Body of pancreas (tissue), 4 donors: ENCODE measurements at regions not wholly inside any gene's neighbourhood (a gene's known extent, or its start where the extent isn't known, plus 50 kb on each side); places are given as distances from the start of the nearest gene placed in this dataset.
"Not testable (repeated sequence)": the region's sequence is repeated elsewhere in the genome, so short reads cannot be mapped to it uniquely, and the experiment has no call there.

Experiments
- CTCF ChIP-seq, 7 experiments: fragments of 450-650 bp in 4 of 7; fragments of 200-600 bp in 3 of 7; sonication (generic) in 3 of 7; IDR thresholded peaks; one replicate each; pipeline ENCODE4 v1.5.1; 2016 to 2019; ENCODE audit warnings: antibody characterized with exemption in 7 of 7
- POLR2A ChIP-seq, 3 donors: fragments of 450-650 bp; IDR thresholded peaks; one replicate each; pipeline ENCODE4 v1.6.1; 2016; ENCODE audit warnings: antibody characterized with exemption in 3 of 3, mild to moderate bottlenecking in 2 of 3

GRCh38 chrX:144202726-144203125 is 318.9 kb downstream of the UBE2NL start:
- TF ChIP-seq CTCF, POLR2A (IDR thresholded peaks at IDR 0.05): not testable (repeated sequence)
